Naive thymus-derived CD8-positive, alpha-beta T cell (primary cell): ENCODE measurements at regions not wholly inside any gene's neighbourhood (a gene's known extent, or its start where the extent isn't known, plus 50 kb on each side); places are given as distances from the start of the nearest gene placed in this dataset.

ENCODE experiments used
- ATAC-seq, 2 donors: fragments of 150-1000 bp; cut with Tn5 transposase in 1 of 2; sonication (Bioruptor Pico), chemical (Tn5 transposase) in 1 of 2; 1 replicate in 1 of 2; 2 replicates in 1 of 2; pipeline ENCODE4 v1.10.0; 2021; ENCODE audit warnings: mild to moderate bottlenecking in 2 of 2, moderate library complexity in 2 of 2
- POLR2A ChIA-PET: fragments of 350-600 bp; sonication (Branson Sonifier 250); formaldehyde crosslinking; loops from one replicate; lab custom pipeline; 2021; ENCODE audit warnings: antibody characterized with exemption; lab: Charles Lee
- DNase-seq, 10 donors: peaks; one replicate each; pipeline versions ENCODE4 v3.0.0 to v3.0.0-alpha.2; 2020 to 2022
- H3K27ac Mint-ChIP-seq, 10 donors: one replicate each; pipeline ENCODE4 v1.8.0; 2020 to 2022; ENCODE audit warnings: mild to moderate bottlenecking in 10 of 10, mixed read lengths in 10 of 10, moderate library complexity in 4 of 10, inconsistent platforms in 1 of 10
- H3K27me3 Mint-ChIP-seq, 5 donors: one replicate each; pipeline ENCODE4 v1.8.0; 2021 to 2022; ENCODE audit warnings: mixed read lengths in 5 of 5
- H3K36me3 Mint-ChIP-seq, 3 donors: one replicate each; pipeline ENCODE4 v1.8.0; 2020 to 2022; ENCODE audit warnings: mixed read lengths in 3 of 3, mild to moderate bottlenecking in 2 of 3, inconsistent platforms in 1 of 3
- H3K4me1 Mint-ChIP-seq, 4 donors: one replicate each; pipeline ENCODE4 v1.8.0; 2021 to 2022; ENCODE audit warnings: mixed read lengths in 4 of 4
- H3K4me3 Mint-ChIP-seq, 10 donors: one replicate each; pipeline ENCODE4 v1.8.0; 2020 to 2022; ENCODE audit warnings: mild to moderate bottlenecking in 10 of 10, mixed read lengths in 10 of 10, moderate library complexity in 6 of 10, inconsistent platforms in 1 of 10
- H3K9me3 Mint-ChIP-seq, 9 donors: one replicate each; pipeline ENCODE4 v1.8.0; 2020 to 2022; ENCODE audit warnings: mixed read lengths in 9 of 9, mild to moderate bottlenecking in 3 of 9, inconsistent platforms in 1 of 9, moderate library complexity in 1 of 9

DNA sequence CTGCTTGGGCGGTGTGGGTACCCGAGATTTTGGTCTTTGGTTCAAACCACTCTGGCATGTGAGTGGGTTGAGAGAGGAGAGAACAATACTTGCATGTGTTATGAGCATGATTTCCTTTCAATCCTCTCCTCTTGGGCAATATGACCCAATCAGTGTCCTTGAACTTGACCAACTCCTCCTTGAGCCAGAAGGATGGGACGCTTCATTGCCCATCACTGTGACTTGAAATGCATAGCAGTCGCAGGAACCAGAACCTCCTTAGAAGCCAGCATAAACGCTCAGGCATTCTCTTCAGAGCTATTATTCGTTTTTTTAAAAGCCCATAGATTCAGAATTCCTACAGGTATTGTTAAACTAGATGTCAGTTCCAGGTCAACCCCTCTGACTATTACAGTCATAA is 367.4 kb downstream of the HAPSTR1 start:
- DNase-seq (no peak), ATAC-seq (no peak)
- Mint-ChIP-seq H3K4me1 (no peaks in the 10 kb centered on the region), H3K4me3 (no peak overlapping the region), H3K27ac (no peak overlapping the region), H3K36me3 (peaks cover 0 to 10% (median 0%) of the 10 kb centered on the region in 3 donors), H3K9me3 (peaks cover 0 to 33% (median 14%) of the 10 kb centered on the region in 9 donors), H3K27me3 (peaks cover 2 to 14% (median 11%) of the 10 kb centered on the region in 5 donors)
- POLR2A ChIA-PET, result no interaction called here

- Mint-ChIP-seq H3K4me1 (no peaks in the 10 kb centered on the region), H3K27me3 (peaks cover 0 to 7% (median 2%) of the 10 kb centered on the region in 5 donors), H3K9me3 (peaks cover 0 to 3% (median 0%) of the 10 kb centered on the region in 9 donors), H3K27ac (no peak overlapping the region), H3K36me3 (no peaks in the 10 kb centered on the region), H3K4me3 (no peak overlapping the region)
- DNase-seq (no peak), ATAC-seq (no peak)
- POLR2A ChIA-PET, result no interaction called here
Measured at GRCh38 chr16:9462984-9463383, 371.5 kb downstream of the HAPSTR1 start.

- DNase-seq, result no peak
- H3K4me1 Mint-ChIP-seq, result no peaks in the 10 kb centered on the region
- peaks cover 0 to 7% (median 2%) of the 10 kb centered on the region in 5 donors for H3K27me3 Mint-ChIP-seq
- no peak overlapping the region for H3K4me3 Mint-ChIP-seq
- no peak for ATAC-seq
- POLR2A ChIA-PET, result no interaction called here
- peaks cover 0 to 3% (median 0%) of the 10 kb centered on the region in 9 donors for H3K9me3 Mint-ChIP-seq
- H3K36me3 Mint-ChIP-seq, result no peaks in the 10 kb centered on the region
- H3K27ac Mint-ChIP-seq, result no peak overlapping the region
Measured at GRCh38 chr16:9463461-9463860, 372.0 kb downstream of the HAPSTR1 start.

DNA sequence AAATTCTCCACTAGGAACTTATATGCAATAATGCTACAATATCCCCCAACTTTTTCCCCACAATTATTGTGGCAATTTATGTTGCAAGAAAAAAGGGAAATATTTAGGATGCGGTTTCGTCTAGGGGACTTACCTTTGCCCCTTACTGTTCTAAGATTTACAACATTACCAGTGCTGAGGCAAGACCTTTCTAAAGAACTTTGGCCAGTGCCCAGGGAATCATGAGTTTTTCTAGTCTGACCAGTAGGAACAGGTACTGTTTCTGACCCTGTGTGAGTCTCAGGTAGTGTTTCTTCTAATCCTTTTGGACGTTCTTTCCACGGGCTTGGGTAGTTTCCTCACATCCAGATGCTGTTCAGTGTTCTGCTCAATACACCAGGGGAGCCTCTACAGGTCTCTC is 373.7 kb downstream of the HAPSTR1 start:
- H3K4me1 Mint-ChIP-seq, result no peaks in the 10 kb centered on the region
- POLR2A ChIA-PET, result no interaction called here
- H3K4me3 Mint-ChIP-seq, result no peak overlapping the region
- no peaks in the 10 kb centered on the region for H3K36me3 Mint-ChIP-seq
- H3K27me3 Mint-ChIP-seq, result peaks cover 0 to 7% (median 0%) of the 10 kb centered on the region in 5 donors
- ATAC-seq, result no peak
- DNase-seq, result no peak
- H3K27ac Mint-ChIP-seq, result no peak overlapping the region
- H3K9me3 Mint-ChIP-seq, result peaks cover 0 to 8% (median 0%) of the 10 kb centered on the region in 9 donors

GRCh38 chr16:9469512-9469911 is 378.1 kb downstream of the HAPSTR1 start:
- H3K27me3 Mint-ChIP-seq, result peaks cover 0 to 6% (median 3%) of the 10 kb centered on the region in 5 donors

DNA sequence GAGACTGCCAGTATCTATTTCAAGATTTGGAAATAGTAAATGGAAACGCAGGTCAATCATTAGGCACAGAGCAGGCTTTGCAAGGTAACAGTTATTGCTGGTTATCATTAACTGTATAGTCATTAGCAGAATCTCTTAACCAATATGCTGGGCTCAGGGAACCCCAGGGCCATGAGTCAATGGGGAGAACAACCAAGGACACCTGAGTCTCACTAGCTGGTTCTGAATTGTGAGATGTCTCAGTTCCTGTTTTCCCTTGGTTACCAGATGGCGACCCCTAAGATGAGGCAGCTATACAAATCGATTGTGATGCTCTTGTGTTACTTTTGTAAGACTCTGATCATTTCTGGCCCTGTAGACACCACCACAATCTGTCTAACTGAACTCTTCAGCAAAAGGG is 385.3 kb downstream of the HAPSTR1 start:
- ATAC-seq (no peak), DNase-seq (no peak)
- peaks cover 0 to 2% (median 0%) of the 10 kb centered on the region in 4 donors for H3K4me1 Mint-ChIP-seq
- H3K27ac Mint-ChIP-seq, result no peak overlapping the region
- peaks cover 0 to 5% (median 0%) of the 10 kb centered on the region in 3 donors for H3K36me3 Mint-ChIP-seq
- peaks cover 0 to 12% (median 2%) of the 10 kb centered on the region in 9 donors for H3K9me3 Mint-ChIP-seq
- POLR2A ChIA-PET, result no interaction called here
- H3K27me3 Mint-ChIP-seq, result peaks cover 0 to 10% (median 3%) of the 10 kb centered on the region in 5 donors
- H3K4me3 Mint-ChIP-seq, result no peak overlapping the region

More at GRCh38 chr16:9469512-9469911, 378.1 kb downstream of the HAPSTR1 start:
- Mint-ChIP-seq H3K4me1 (no peaks in the 10 kb centered on the region), H3K36me3 (no peaks in the 10 kb centered on the region), H3K4me3 (no peak overlapping the region), H3K9me3 (peaks cover 0 to 13% (median 4%) of the 10 kb centered on the region in 9 donors), H3K27ac (no peak overlapping the region)
- no peak for DNase-seq
- no peak for ATAC-seq
- POLR2A ChIA-PET, result no interaction called here

DNA sequence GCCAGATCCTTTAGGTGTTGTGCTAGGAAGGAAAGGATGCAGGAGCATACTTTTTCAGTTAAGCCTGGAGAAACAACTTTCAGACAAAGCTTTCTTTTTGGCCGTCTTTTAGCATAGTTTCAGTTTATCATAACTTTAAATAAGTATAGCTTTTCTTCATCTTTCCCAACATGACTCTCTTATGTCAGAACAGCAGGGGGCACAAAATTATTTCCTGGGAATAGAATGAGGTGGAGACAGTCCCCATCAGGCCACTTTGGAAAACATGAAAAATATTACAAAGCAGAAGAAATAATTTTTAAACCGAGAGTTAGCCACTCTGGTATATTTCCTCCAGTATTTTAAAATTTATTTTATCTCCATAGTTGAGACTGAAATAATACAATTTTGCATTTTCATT is 387.6 kb downstream of the HAPSTR1 start:
- H3K27me3 Mint-ChIP-seq, result peaks cover 0 to 10% (median 3%) of the 10 kb centered on the region in 5 donors
- H3K9me3 Mint-ChIP-seq, result peaks cover 0 to 7% (median 0%) of the 10 kb centered on the region in 9 donors
- ATAC-seq, result no peak
- H3K27ac Mint-ChIP-seq, result no peak overlapping the region
- POLR2A ChIA-PET, result no interaction called here
- H3K36me3 Mint-ChIP-seq, result peaks cover 0 to 5% (median 0%) of the 10 kb centered on the region in 3 donors
- H3K4me1 Mint-ChIP-seq, result peaks cover 0 to 2% (median 0%) of the 10 kb centered on the region in 4 donors
- no peak for DNase-seq
- no peak overlapping the region for H3K4me3 Mint-ChIP-seq

- H3K4me3 Mint-ChIP-seq, result no peak overlapping the region
- peaks cover 0 to 7% (median 0%) of the 10 kb centered on the region in 9 donors for H3K9me3 Mint-ChIP-seq
- POLR2A ChIA-PET, result no interaction called here
- no peaks in the 10 kb centered on the region for H3K36me3 Mint-ChIP-seq
- H3K27ac Mint-ChIP-seq, result no peak overlapping the region
- H3K4me1 Mint-ChIP-seq, result no peaks in the 10 kb centered on the region
- no peak for DNase-seq
- no peak for ATAC-seq
- peaks cover 0 to 6% (median 0%) of the 10 kb centered on the region in 5 donors for H3K27me3 Mint-ChIP-seq
Measured at GRCh38 chr16:9480503-9480902, 389.1 kb downstream of the HAPSTR1 start.

DNA sequence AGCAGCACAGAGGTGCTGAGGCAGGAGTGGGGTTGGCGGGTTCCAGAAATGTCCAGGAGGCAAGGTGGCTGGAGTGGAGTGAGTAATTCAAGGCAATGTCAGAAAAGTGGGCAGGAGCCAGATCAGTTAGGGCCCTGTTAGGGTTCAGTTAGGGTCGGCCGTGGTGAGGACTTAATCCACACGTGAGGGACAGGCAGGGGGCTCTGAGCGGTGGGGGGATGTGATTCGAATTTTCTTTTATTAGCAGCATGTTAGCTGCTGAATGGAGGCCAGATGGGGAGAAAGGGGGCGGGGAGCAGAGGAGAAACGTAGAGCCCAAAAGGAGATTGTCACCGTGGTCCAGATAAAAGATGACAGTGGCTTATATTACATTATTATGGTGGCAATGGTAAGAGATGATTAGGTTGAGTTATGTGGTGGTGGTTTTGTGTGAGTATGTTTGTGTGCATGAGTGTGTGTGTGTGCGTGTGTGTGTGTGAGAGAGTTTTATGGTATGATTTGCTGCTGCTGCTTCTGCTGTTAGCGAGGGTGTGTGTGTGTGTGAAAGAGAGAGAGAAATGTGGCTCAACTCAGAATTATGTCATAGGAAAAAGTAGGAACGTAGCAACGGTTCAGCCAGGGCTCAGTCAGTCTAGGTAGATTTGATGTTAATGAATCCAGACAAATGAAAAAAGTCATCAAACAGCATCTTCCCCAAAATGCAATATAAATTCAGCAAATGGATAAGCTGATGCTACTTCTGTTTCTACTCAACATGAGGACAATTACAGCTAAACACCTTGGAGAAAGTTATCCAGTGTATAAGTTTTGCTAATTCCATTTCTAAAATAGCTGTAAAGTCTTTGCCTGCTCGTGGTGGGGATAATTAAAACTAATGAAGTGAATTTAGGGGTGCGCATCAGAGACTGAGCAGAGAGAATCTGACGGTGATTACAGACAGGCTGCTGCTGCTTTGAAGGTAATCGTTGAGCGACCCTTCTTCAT is 390.6 kb downstream of the HAPSTR1 start:
- no peak overlapping the region for H3K4me3 Mint-ChIP-seq
- no peak overlapping the region for H3K27ac Mint-ChIP-seq
- no peak for DNase-seq
- H3K4me1 Mint-ChIP-seq, result no peaks in the 10 kb centered on the region
- POLR2A ChIA-PET, result no interaction called here
- H3K36me3 Mint-ChIP-seq, result no peaks in the 10 kb centered on the region
- ATAC-seq, result no peak
- H3K27me3 Mint-ChIP-seq, result peaks cover 0 to 8% (median 0%) of the 10 kb centered on the region in 5 donors
- H3K9me3 Mint-ChIP-seq, result peaks cover 0 to 6% (median 0%) of the 10 kb centered on the region in 9 donors

DNA sequence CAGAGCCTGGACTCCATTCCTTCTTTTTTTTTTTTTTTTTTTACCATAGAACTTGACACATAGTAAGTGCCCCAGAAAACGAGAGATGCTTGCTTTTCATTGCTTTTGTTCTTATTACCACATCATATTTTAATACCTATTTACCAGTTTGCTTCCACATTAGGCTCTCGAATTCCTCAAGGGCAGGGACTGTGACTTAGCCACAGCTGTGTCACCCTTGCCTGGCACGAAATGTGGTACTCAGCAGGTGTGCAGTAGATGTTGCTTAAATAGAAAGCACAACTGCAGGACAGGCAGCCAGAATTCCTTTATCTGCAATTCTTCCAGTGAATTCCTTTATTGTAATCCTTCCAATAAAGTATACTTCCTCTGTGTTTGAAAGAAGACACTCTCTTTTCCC is 393.0 kb downstream of the HAPSTR1 start:
- ATAC-seq (no peak), DNase-seq (no peak)
- H3K27ac Mint-ChIP-seq, result no peak overlapping the region
- H3K4me3 Mint-ChIP-seq, result no peak overlapping the region
- peaks cover 0 to 9% (median 0%) of the 10 kb centered on the region in 9 donors for H3K9me3 Mint-ChIP-seq
- H3K4me1 Mint-ChIP-seq, result no peaks in the 10 kb centered on the region
- peaks cover 0 to 3% (median 0%) of the 10 kb centered on the region in 5 donors for H3K27me3 Mint-ChIP-seq
- POLR2A ChIA-PET, result no interaction called here
- no peaks in the 10 kb centered on the region for H3K36me3 Mint-ChIP-seq

DNA sequence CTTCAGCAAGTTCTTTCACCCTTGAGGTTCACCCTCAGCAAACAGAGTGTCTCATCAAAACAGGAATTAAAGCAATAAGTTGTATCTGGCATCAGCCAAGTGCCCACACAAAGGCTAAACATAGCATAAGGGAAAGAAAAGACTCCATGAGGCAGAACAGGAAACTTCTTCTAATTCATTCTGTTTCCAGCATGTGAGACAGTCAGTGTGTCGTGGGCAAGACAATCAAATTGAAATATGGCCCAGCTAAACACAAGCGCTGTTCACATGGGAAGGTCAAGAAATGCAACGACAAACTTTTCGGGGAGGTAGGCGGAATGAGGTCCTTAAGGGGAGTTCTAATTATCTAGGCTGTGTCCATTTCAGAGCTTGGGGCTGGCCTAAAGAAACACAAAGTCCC is 393.4 kb downstream of the HAPSTR1 start:
- Mint-ChIP-seq H3K4me1 (no peaks in the 10 kb centered on the region), H3K27me3 (peaks cover 0 to 3% (median 0%) of the 10 kb centered on the region in 5 donors), H3K4me3 (no peak overlapping the region), H3K9me3 (peaks cover 0 to 9% (median 0%) of the 10 kb centered on the region in 9 donors), H3K36me3 (no peaks in the 10 kb centered on the region), H3K27ac (no peak overlapping the region)
- POLR2A ChIA-PET, result no interaction called here
- no peak for ATAC-seq
- no peak for DNase-seq

GRCh38 chr16:9489835-9490467 is 398.5 kb downstream of the HAPSTR1 start:
- peaks cover 0 to 19% (median 6%) of the 10 kb centered on the region in 9 donors for H3K9me3 Mint-ChIP-seq
- H3K4me3 Mint-ChIP-seq, result no peak overlapping the region

GRCh38 chr16:9495824-9496223 is 404.4 kb downstream of the HAPSTR1 start:
- POLR2A ChIA-PET, result no interaction called here
- Mint-ChIP-seq H3K9me3 (peaks cover under 1 to 20% (median 6%) of the 10 kb centered on the region in 9 donors), H3K27ac (no peak overlapping the region), H3K4me3 (no peak overlapping the region), H3K4me1 (no peaks in the 10 kb centered on the region), H3K36me3 (no peaks in the 10 kb centered on the region), H3K27me3 (peaks cover 0 to 21% (median 2%) of the 10 kb centered on the region in 5 donors)
- ATAC-seq (no peak), DNase-seq (no peak)

More at GRCh38 chr16:9489835-9490467, 398.5 kb downstream of the HAPSTR1 start:
- ATAC-seq (no peak), DNase-seq (no peak)
- H3K27ac Mint-ChIP-seq, result no peak overlapping the region
- no peaks in the 10 kb centered on the region for H3K36me3 Mint-ChIP-seq
- H3K27me3 Mint-ChIP-seq, result peaks cover 0 to 3% (median 0%) of the 10 kb centered on the region in 5 donors
- POLR2A ChIA-PET, result no interaction called here
- no peaks in the 10 kb centered on the region for H3K4me1 Mint-ChIP-seq
